ENCODE measurements at regions not wholly inside any gene's neighbourhood (a gene's known extent, or its start where the extent isn't known, plus 50 kb on each side); places are given as distances from the start of the nearest gene placed in this dataset.

- ChIA-PET POLR2A (no interaction called here), CTCF (no interaction called here)
- Histone ChIP-seq H3K4me3 (ENCODE audit: low read depth, low read length) (no peak overlapping the region), H3K9me3 (ENCODE audit: control insufficient read depth, insufficient read depth, low read depth, low read length) (no peaks in the 10 kb centered on the region), H3K4me1 (ENCODE audit: control insufficient read depth, insufficient read depth, low read length) (no peaks in the 10 kb centered on the region), H3K36me3 (ENCODE audit: control insufficient read depth in 2 of 2, insufficient read depth in 1 of 2, low read length in 2 of 2) (no peaks in the 10 kb centered on the region), H3K27ac (ENCODE audit: extremely low read depth, low read depth, low read length) (no peak overlapping the region)
- TF ChIP-seq ZNF26 (tag by site-specific recombination; IDR thresholded peaks at IDR 0.05) (no peak), TCF7L2 (IDR thresholded peaks at IDR 0.05; ENCODE audit: borderline replicate concordance, low read depth, low read length) (no peak), ZNF341 (tag by site-specific recombination; IDR thresholded peaks at IDR 0.05; ENCODE audit: low read depth) (no peak), ZSCAN16 (tag by site-specific recombination; IDR thresholded peaks at IDR 0.05) (no peak), ZNF639 (tag by site-specific recombination; IDR thresholded peaks at IDR 0.05) (no peak), ZFP69B (tag by site-specific recombination; IDR thresholded peaks at IDR 0.05) (no peak), ZNF488 (tag by site-specific recombination; IDR thresholded peaks at IDR 0.05) (no peak)
Observed at GRCh38 chr2:23073056-23073455, 311.9 kb upstream of the KLHL29 start.

- TF ChIP-seq ZNF639 (tag by site-specific recombination; IDR thresholded peaks at IDR 0.05) (no peak), ZNF777 (tag by site-specific recombination; IDR thresholded peaks at IDR 0.05; ENCODE audit: borderline replicate concordance) (no peak), ZNF785 (tag by site-specific recombination; IDR thresholded peaks at IDR 0.05) (no peak), GLIS2 (tag by site-specific recombination; IDR thresholded peaks at IDR 0.05) (no peak), ZNF138 (tag by site-specific recombination; IDR thresholded peaks at IDR 0.05; ENCODE audit: borderline replicate concordance) (no peak), ZNF175 (tag by site-specific recombination; IDR thresholded peaks at IDR 0.05) (no peak), ZNF843 (tag by site-specific recombination; IDR thresholded peaks at IDR 0.05) (no peak), ZEB2 (tag by site-specific recombination; IDR thresholded peaks at IDR 0.05) (no peak)
- Histone ChIP-seq H3K4me1 (ENCODE audit: control insufficient read depth, insufficient read depth, low read length) (no peaks in the 10 kb centered on the region), H3K27ac (ENCODE audit: extremely low read depth, low read depth, low read length) (no peak overlapping the region), H3K9me3 (ENCODE audit: control insufficient read depth, insufficient read depth, low read depth, low read length) (no peaks in the 10 kb centered on the region), H3K4me3 (ENCODE audit: low read depth, low read length) (no peak overlapping the region), H3K36me3 (ENCODE audit: control insufficient read depth in 2 of 2, insufficient read depth in 1 of 2, low read length in 2 of 2) (no peaks in the 10 kb centered on the region)
- CTCF ChIA-PET, result no interaction called here
- POLR2A ChIA-PET, result no interaction called here
Observed at GRCh38 chr2:23073671-23074070, 311.3 kb upstream of the KLHL29 start.

GRCh38 chr2:23077596-23077995 lies 307.4 kb upstream of the KLHL29 start:
- no peak overlapping the region for H3K27ac ChIP-seq (ENCODE audit: extremely low read depth, low read depth, low read length)
- H3K36me3 ChIP-seq (ENCODE audit: control insufficient read depth in 2 of 2, insufficient read depth in 1 of 2, low read length in 2 of 2), result no peaks in the 10 kb centered on the region
- ChIA-PET POLR2A (no interaction called here), CTCF (interaction anchor here (0.9 kb wide), 1 partner anchor 209 kb away, joined by 4 read pairs; no protein-coding TSS in a partner anchor)
- H3K4me1 ChIP-seq (ENCODE audit: control insufficient read depth, insufficient read depth, low read length), result no peaks in the 10 kb centered on the region
- H3K4me3 ChIP-seq (ENCODE audit: low read depth, low read length), result no peak overlapping the region
- no peaks in the 10 kb centered on the region for H3K9me3 ChIP-seq (ENCODE audit: control insufficient read depth, insufficient read depth, low read depth, low read length)
- TF ChIP-seq TCF7L2 (IDR thresholded peaks at IDR 0.05; ENCODE audit: borderline replicate concordance, low read depth, low read length), result no peak
- TF ChIP-seq ZNF558 (tag by site-specific recombination; IDR thresholded peaks at IDR 0.05), result no peak
- TF ChIP-seq ZNF560 (tag by site-specific recombination; IDR thresholded peaks at IDR 0.05; ENCODE audit: borderline replicate concordance), result no peak
- TF ChIP-seq ZNF24 (tag by site-specific recombination; IDR thresholded peaks at IDR 0.05), result no peak
- no peak for TF ChIP-seq PRDM4 (tag by site-specific recombination; IDR thresholded peaks at IDR 0.05)
- TF ChIP-seq ZNF555 (tag by site-specific recombination; conservative IDR thresholded peaks at IDR 0.05), result no peak
- no peak for TF ChIP-seq ZNF280D (tag by site-specific recombination; IDR thresholded peaks at IDR 0.05)

Data from HEK293 (cell line).